Lung (tissue), 11 donors: ENCODE measurements at regions not wholly inside any gene's neighbourhood (a gene's known extent, or its start where the extent isn't known, plus 50 kb on each side); places are given as distances from the start of the nearest gene placed in this dataset.

ENCODE experiments used
- ATAC-seq: fragments of 200-7000 bp; cut with Tn5 transposase; one replicate; pipeline ENCODE4 v1.9.1; 2020; ENCODE audit warnings: moderate number of reproducible peaks; ENCODE audit not compliant: insufficient read depth, low FRiP score
- DNase-seq, 3 donors: peaks; one replicate each; pipeline ENCODE4 v3.0.0-alpha.2; 2013 to 2017
- H3K27ac ChIP-seq, 2 donors: one replicate each; pipeline ENCODE4 v1.5.1; 2013; ENCODE audit warnings: mild to moderate bottlenecking in 2 of 2, moderate library complexity in 2 of 2, control low read depth in 1 of 2, inconsistent platforms in 1 of 2, low read depth in 1 of 2, low read length in 1 of 2
- H3K27me3 ChIP-seq, 3 donors: one replicate each; pipeline ENCODE4 v1.5.1; 2013; ENCODE audit warnings: low read length in 2 of 3; ENCODE audit not compliant: control insufficient read depth in 3 of 3, insufficient read depth in 3 of 3
- H3K36me3 ChIP-seq, 4 donors: one replicate each; pipeline ENCODE4 v1.5.1; 2013; ENCODE audit warnings: low read length in 4 of 4, mild to moderate bottlenecking in 1 of 4, moderate library complexity in 1 of 4; ENCODE audit not compliant: control insufficient read depth in 4 of 4, insufficient read depth in 4 of 4
- H3K4me1 ChIP-seq, 5 donors: one replicate each; pipeline ENCODE4 v1.5.1; 2013; ENCODE audit warnings: low read length in 5 of 5, mild to moderate bottlenecking in 2 of 5, moderate library complexity in 1 of 5; ENCODE audit not compliant: control insufficient read depth in 5 of 5, insufficient read depth in 5 of 5
- H3K4me3 ChIP-seq: one replicate; pipeline ENCODE4 v1.5.1; 2013; ENCODE audit warnings: mild to moderate bottlenecking, control low read depth, moderate library complexity
- H3K9ac ChIP-seq, 2 donors: one replicate each; pipeline ENCODE4 v1.5.1; 2013; ENCODE audit warnings: low read length in 2 of 2, control low read depth in 1 of 2; ENCODE audit not compliant: insufficient read depth in 1 of 2
- H3K9me3 ChIP-seq, 4 donors: one replicate each; pipeline ENCODE4 v1.5.1; 2013; ENCODE audit warnings: low read length in 3 of 4, mild to moderate bottlenecking in 1 of 4, moderate library complexity in 1 of 4; ENCODE audit not compliant: control insufficient read depth in 4 of 4, insufficient read depth in 3 of 4
- CTCF ChIP-seq: IDR thresholded peaks from 2 replicates; pipeline ENCODE4 v1.5.1; 2012; ENCODE audit warnings: mild to moderate bottlenecking; ENCODE audit errors: control extremely low read depth, extremely low read depth
- WGBS, 2 donors: extraction: QIAGEN DNeasy Blood & Tissue Kit; methylation state at CpG; one replicate each; pipeline ENCODE4 v1.1.7; 2013; 5-methylcytosine and 5-hydroxymethylcytosine counted together
- donor health status: control.
- donor health status: control.
- donor health status: Bipolar disorder and iron deficiency.
- donor health status: healthy.
- donor health status: DM: yes; HTN: yes; CAD: no.

- Histone ChIP-seq H3K36me3 (no peaks in the 10 kb centered on the region), H3K4me1 (no peaks in the 10 kb centered on the region), H3K27ac (no peak overlapping the region), H3K9me3 (no peaks in the 10 kb centered on the region), H3K9ac (no peak overlapping the region), H3K4me3 (no peak overlapping the region), H3K27me3 (no peaks in the 10 kb centered on the region)
- 83 to 94% methylated on average over 3 of the region's 3 CpGs for WGBS, 2 donors
- TF ChIP-seq CTCF = no peak
- ATAC-seq (no peak), DNase-seq (no peak)
These were observed 402.4 kb downstream of the ARHGEF28 start for GRCh38 chr5:74028406-74028805.

GRCh38 chr5:74027732-74028338 lies 401.8 kb downstream of the ARHGEF28 start:
- H3K4me3 ChIP-seq = no peak overlapping the region
- no peaks in the 10 kb centered on the region for H3K9me3 ChIP-seq
- H3K27me3 ChIP-seq = no peaks in the 10 kb centered on the region
- no peak overlapping the region for H3K9ac ChIP-seq
- no peak for TF ChIP-seq CTCF
- H3K27ac ChIP-seq = no peak overlapping the region
- 73 to 87% methylated on average over 2 of the region's 2 CpGs for WGBS, 2 donors
- DNase-seq (no peak), ATAC-seq (no peak)
- H3K4me1 ChIP-seq = no peaks in the 10 kb centered on the region
- H3K36me3 ChIP-seq = no peaks in the 10 kb centered on the region

- DNase-seq = peak in 1 of 3 donors; percentile 17
- peaks cover 0 to under 1% (median 0%) of the 10 kb centered on the region in 5 donors for H3K4me1 ChIP-seq
- no peak for TF ChIP-seq CTCF
- H3K9me3 ChIP-seq = no peaks in the 10 kb centered on the region
- no peaks in the 10 kb centered on the region for H3K36me3 ChIP-seq
- no peak overlapping the region for H3K27ac ChIP-seq
- no peak overlapping the region for H3K4me3 ChIP-seq
- no peaks in the 10 kb centered on the region for H3K27me3 ChIP-seq
- ATAC-seq = no peak
- H3K9ac ChIP-seq = no peak overlapping the region
- WGBS, 2 donors = 94 to 97% methylated on average over 2 of the region's 2 CpGs
These were observed 400.3 kb downstream of the ARHGEF28 start for GRCh38 chr5:74026310-74026709.

GRCh38 chr5:74021126-74021525 lies 395.1 kb downstream of the ARHGEF28 start:
- no peak for TF ChIP-seq CTCF
- Histone ChIP-seq H3K27me3 (no peaks in the 10 kb centered on the region), H3K36me3 (no peaks in the 10 kb centered on the region), H3K4me3 (no peak overlapping the region), H3K27ac (no peak overlapping the region), H3K4me1 (peaks cover 0 to 6% (median 2%) of the 10 kb centered on the region in 5 donors), H3K9me3 (no peaks in the 10 kb centered on the region), H3K9ac (no peak overlapping the region)
- DNase-seq (no peak), ATAC-seq (no peak)
